ENCODE measurements at regions not wholly inside any gene's neighbourhood (a gene's known extent, or its start where the extent isn't known, plus 50 kb on each side); places are given as distances from the start of the nearest gene placed in this dataset.

DNA sequence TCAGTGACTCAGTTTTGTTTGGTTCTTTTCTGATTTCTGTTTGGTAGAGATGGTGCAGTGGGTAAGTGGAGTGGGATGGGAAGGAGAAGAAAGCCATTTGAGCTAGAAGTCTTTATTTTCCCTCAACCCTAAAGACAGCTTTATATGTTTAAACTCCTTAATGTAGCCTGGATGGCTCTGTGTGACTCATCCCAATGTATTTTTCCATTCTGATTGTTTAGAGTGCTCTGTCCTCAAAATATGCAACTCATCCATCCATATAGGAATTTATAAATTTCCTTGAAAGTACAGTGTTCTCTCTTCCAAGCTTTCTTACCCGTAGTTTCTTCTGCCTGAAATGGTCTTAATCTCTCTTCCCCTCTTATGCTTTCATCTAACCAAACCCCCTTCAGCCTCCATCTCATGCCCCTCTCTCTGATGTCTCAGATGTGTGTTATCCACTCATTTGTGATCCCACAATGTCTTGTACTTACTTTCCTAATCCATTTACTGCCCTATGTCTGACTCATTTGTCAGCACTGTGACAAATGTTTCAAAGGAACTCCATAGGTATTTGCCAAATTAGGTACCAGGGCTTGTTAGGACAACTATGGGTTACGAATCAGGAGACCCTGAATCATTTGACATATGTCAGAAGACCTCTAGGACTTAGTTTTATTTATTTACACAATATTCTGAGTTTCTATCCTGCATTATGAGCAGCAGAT is 217.5 kb upstream of the SGCD start (continued):
- no peak for TF ChIP-seq AFF4 (CRISPR knock-in tag; IDR thresholded peaks at IDR 0.05; ENCODE audit: borderline replicate concordance)
- TF ChIP-seq ZNF219 (CRISPR knock-in tag; IDR thresholded peaks at IDR 0.05; ENCODE audit: borderline replicate concordance): no peak
- TF ChIP-seq NFATC4 (CRISPR knock-in tag; IDR thresholded peaks at IDR 0.05): no peak
- TF ChIP-seq, protein P1, sequence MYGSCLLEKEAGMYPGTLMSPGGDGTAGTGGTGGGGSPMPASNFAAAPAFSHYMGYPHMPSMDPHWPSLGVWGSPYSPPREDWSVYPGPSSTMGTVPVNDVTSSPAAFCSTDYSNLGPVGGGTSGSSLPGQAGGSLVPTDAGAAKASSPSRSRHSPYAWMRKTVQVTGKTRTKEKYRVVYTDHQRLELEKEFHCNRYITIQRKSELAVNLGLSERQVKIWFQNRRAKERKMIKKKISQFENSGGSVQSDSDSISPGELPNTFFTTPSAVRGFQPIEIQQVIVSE (CRISPR knock-in tag; IDR thresholded peaks at IDR 0.05; ENCODE audit: borderline replicate concordance): no peak
- TF ChIP-seq HMGA2 (CRISPR knock-in tag; IDR thresholded peaks at IDR 0.05): no peak

- DNase-seq (ENCODE audit: low spot score): no peak
- no peaks in the 10 kb centered on the region for H3K9me3 Mint-ChIP-seq
- CTCF ChIA-PET: no interaction called here
- TF ChIP-seq NFE2L1 (CRISPR knock-in tag; IDR thresholded peaks at IDR 0.05): no peak
- TF ChIP-seq, protein P2, sequence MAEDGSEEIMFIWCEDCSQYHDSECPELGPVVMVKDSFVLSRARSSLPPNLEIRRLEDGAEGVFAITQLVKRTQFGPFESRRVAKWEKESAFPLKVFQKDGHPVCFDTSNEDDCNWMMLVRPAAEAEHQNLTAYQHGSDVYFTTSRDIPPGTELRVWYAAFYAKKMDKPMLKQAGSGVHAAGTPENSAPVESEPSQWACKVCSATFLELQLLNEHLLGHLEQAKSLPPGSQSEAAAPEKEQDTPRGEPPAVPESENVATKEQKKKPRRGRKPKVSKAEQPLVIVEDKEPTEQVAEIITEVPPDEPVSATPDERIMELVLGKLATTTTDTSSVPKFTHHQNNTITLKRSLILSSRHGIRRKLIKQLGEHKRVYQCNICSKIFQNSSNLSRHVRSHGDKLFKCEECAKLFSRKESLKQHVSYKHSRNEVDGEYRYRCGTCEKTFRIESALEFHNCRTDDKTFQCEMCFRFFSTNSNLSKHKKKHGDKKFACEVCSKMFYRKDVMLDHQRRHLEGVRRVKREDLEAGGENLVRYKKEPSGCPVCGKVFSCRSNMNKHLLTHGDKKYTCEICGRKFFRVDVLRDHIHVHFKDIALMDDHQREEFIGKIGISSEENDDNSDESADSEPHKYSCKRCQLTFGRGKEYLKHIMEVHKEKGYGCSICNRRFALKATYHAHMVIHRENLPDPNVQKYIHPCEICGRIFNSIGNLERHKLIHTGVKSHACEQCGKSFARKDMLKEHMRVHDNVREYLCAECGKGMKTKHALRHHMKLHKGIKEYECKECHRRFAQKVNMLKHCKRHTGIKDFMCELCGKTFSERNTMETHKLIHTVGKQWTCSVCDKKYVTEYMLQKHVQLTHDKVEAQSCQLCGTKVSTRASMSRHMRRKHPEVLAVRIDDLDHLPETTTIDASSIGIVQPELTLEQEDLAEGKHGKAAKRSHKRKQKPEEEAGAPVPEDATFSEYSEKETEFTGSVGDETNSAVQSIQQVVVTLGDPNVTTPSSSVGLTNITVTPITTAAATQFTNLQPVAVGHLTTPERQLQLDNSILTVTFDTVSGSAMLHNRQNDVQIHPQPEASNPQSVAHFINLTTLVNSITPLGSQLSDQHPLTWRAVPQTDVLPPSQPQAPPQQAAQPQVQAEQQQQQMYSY (CRISPR knock-in tag; IDR thresholded peaks at IDR 0.05): no peak
- TF ChIP-seq, protein P3, sequence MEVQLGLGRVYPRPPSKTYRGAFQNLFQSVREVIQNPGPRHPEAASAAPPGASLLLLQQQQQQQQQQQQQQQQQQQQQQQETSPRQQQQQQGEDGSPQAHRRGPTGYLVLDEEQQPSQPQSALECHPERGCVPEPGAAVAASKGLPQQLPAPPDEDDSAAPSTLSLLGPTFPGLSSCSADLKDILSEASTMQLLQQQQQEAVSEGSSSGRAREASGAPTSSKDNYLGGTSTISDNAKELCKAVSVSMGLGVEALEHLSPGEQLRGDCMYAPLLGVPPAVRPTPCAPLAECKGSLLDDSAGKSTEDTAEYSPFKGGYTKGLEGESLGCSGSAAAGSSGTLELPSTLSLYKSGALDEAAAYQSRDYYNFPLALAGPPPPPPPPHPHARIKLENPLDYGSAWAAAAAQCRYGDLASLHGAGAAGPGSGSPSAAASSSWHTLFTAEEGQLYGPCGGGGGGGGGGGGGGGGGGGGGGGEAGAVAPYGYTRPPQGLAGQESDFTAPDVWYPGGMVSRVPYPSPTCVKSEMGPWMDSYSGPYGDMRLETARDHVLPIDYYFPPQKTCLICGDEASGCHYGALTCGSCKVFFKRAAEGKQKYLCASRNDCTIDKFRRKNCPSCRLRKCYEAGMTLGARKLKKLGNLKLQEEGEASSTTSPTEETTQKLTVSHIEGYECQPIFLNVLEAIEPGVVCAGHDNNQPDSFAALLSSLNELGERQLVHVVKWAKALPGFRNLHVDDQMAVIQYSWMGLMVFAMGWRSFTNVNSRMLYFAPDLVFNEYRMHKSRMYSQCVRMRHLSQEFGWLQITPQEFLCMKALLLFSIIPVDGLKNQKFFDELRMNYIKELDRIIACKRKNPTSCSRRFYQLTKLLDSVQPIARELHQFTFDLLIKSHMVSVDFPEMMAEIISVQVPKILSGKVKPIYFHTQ (CRISPR knock-in tag; IDR thresholded peaks at IDR 0.05): no peak
- no peak for TF ChIP-seq SMAD3 (CRISPR knock-in tag; IDR thresholded peaks at IDR 0.05; ENCODE audit: borderline replicate concordance)
- TF ChIP-seq CREM (CRISPR knock-in tag; IDR thresholded peaks at IDR 0.05): no peak
- no peak for TF ChIP-seq ZNF416 (CRISPR knock-in tag; IDR thresholded peaks at IDR 0.05)
- TF ChIP-seq MYBL2 (CRISPR knock-in tag; IDR thresholded peaks at IDR 0.05): no peak
- TF ChIP-seq, protein P4, sequence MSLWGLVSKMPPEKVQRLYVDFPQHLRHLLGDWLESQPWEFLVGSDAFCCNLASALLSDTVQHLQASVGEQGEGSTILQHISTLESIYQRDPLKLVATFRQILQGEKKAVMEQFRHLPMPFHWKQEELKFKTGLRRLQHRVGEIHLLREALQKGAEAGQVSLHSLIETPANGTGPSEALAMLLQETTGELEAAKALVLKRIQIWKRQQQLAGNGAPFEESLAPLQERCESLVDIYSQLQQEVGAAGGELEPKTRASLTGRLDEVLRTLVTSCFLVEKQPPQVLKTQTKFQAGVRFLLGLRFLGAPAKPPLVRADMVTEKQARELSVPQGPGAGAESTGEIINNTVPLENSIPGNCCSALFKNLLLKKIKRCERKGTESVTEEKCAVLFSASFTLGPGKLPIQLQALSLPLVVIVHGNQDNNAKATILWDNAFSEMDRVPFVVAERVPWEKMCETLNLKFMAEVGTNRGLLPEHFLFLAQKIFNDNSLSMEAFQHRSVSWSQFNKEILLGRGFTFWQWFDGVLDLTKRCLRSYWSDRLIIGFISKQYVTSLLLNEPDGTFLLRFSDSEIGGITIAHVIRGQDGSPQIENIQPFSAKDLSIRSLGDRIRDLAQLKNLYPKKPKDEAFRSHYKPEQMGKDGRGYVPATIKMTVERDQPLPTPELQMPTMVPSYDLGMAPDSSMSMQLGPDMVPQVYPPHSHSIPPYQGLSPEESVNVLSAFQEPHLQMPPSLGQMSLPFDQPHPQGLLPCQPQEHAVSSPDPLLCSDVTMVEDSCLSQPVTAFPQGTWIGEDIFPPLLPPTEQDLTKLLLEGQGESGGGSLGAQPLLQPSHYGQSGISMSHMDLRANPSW (CRISPR knock-in tag; conservative IDR thresholded peaks at IDR 0.05; ENCODE audit: low read depth): no peak
- TF ChIP-seq GRHL2 (CRISPR knock-in tag; IDR thresholded peaks at IDR 0.05; ENCODE audit: insufficient replicate concordance, severe bottlenecking): no peak
- TF ChIP-seq OVOL2 (CRISPR knock-in tag; IDR thresholded peaks at IDR 0.05; ENCODE audit: borderline replicate concordance): no peak
- TF ChIP-seq EMX1 (CRISPR knock-in tag; IDR thresholded peaks at IDR 0.05): no peak
- H3K27me3 Mint-ChIP-seq (ENCODE audit: low read depth): no peaks in the 10 kb centered on the region
- H3K36me3 Mint-ChIP-seq: no peaks in the 10 kb centered on the region
- no peak overlapping the region for H3K27ac Mint-ChIP-seq
- peaks cover 8% of the 10 kb centered on the region for H3K4me1 Mint-ChIP-seq
- H3K4me3 Mint-ChIP-seq: no peak overlapping the region
- no peak for ATAC-seq
- POLR2A ChIA-PET: no interaction called here
Measured at GRCh38 chr5:156119692-156120091, 207.3 kb upstream of the SGCD start.
